GM12878 (cell line): ENCODE measurements at regions not wholly inside any gene's neighbourhood (a gene's known extent, or its start where the extent isn't known, plus 50 kb on each side); places are given as distances from the start of the nearest gene placed in this dataset.

Experiments used
- ATAC-seq: fragments of 200-7000 bp; cut with Tn5 transposase; 3 replicates; pipeline ENCODE4 v1.9.1; 2020; ENCODE audit warnings: mild to moderate bottlenecking, moderate library complexity
- BruUV-seq: library from RNA; stranded (reverse); fragments of 400-500 nt; replicated peaks from 2 replicates; lab custom pipeline; 2021; lab: Mats Ljungman, UMichigan
- CTCF ChIA-PET: fragments of 300-600 bp; sonication (Branson Sonifier 250); formaldehyde crosslinking; extraction: SDS; loops from one replicate; lab custom pipeline; 2021; ENCODE audit warnings: inconsistent platforms; lab: Yijun Ruan, JAX
- POLR2A ChIA-PET: fragments of 350-600 bp; formaldehyde crosslinking; extraction: SDS; loops from one replicate; lab custom pipeline; 2021; ENCODE audit warnings: inconsistent platforms; lab: Charles Lee
- RAD21 ChIA-PET: fragments of 300-600 bp; sonication (Branson Sonifier 250); formaldehyde crosslinking; loops from one replicate; lab custom pipeline; 2023; ENCODE audit warnings: antibody characterized with exemption; ENCODE audit not compliant: unreplicated experiment; lab: Charles Lee
- SMC1A ChIA-PET: fragments of 300-600 bp; sonication (Branson Sonifier 250); formaldehyde crosslinking; loops from one replicate; lab custom pipeline; 2023; ENCODE audit not compliant: unreplicated experiment, uncharacterized antibody; lab: Charles Lee
- DNase-seq: peaks from one replicate; pipeline ENCODE4 v3.0.0-alpha.2; 2011; ENCODE audit warnings: low read depth, low spot score
- FAIRE-seq: peaks from 3 replicates; lab custom pipeline; 2011; peaks lifted over from hg19 to GRCh38; lab: Jason Lieb, UNC
- H2AFZ ChIP-seq: 2 replicates; pipeline ENCODE4 v1.6.0; 2011; ENCODE audit warnings: low read depth, low read length, control low read depth; ENCODE audit not compliant: control insufficient read depth
- H3K27ac ChIP-seq: 2 replicates; pipeline ENCODE4 v1.5.1; 2011; ENCODE audit warnings: control low read depth; ENCODE audit not compliant: control insufficient read depth, insufficient read depth
- H3K27me3 ChIP-seq, 2 experiments: replicated peaks in 1 of 2; 2 replicates each; pipeline versions ENCODE4 v1.6.0 to v1.6.1; 2011; ENCODE audit warnings: low read length in 1 of 2; ENCODE audit not compliant: control insufficient read depth in 2 of 2, insufficient read depth in 2 of 2
- H3K36me3 ChIP-seq, 2 experiments: 2 replicates each; pipeline ENCODE4 v1.5.1; 2011; ENCODE audit warnings: low read length in 1 of 2; ENCODE audit not compliant: control insufficient read depth in 2 of 2, insufficient read depth in 2 of 2
- H3K4me1 ChIP-seq: 2 replicates; pipeline ENCODE4 v1.6.1; 2011; ENCODE audit warnings: mild to moderate bottlenecking, low read length, moderate library complexity, mixed read lengths; ENCODE audit not compliant: control insufficient read depth, insufficient read depth
- H3K4me2 ChIP-seq: 2 replicates; pipeline ENCODE4 v1.6.0; 2011; ENCODE audit warnings: control low read depth; ENCODE audit not compliant: control insufficient read depth, insufficient read depth
- H3K4me3 ChIP-seq: fragments of 200-600 bp; sonication (generic); 2 replicates; pipeline ENCODE4 v1.5.1; 2016
- H3K79me2 ChIP-seq: 2 replicates; pipeline ENCODE4 v1.6.0; 2011; ENCODE audit warnings: low read length; ENCODE audit not compliant: control insufficient read depth, insufficient read depth
- H3K9ac ChIP-seq: 2 replicates; pipeline ENCODE4 v1.8.0; 2011; ENCODE audit warnings: low read length, control low read depth, mixed read lengths; ENCODE audit not compliant: control insufficient read depth, insufficient read depth
- H3K9me3 ChIP-seq: replicated peaks from 3 replicates; pipeline ENCODE4 v1.5.1; 2011; ENCODE audit warnings: mild to moderate bottlenecking, low read length; ENCODE audit not compliant: control insufficient read depth, insufficient read depth
- H4K20me1 ChIP-seq: 2 replicates; pipeline ENCODE4 v1.6.0; 2011; ENCODE audit not compliant: control insufficient read depth, insufficient read depth
- RAD21 ChIP-seq: IDR thresholded peaks from 2 replicates; pipeline ENCODE4 v1.6.1; 2011; ENCODE audit warnings: mild to moderate bottlenecking, low read depth, low read length, moderate library complexity; ENCODE audit not compliant: insufficient read depth
- SUPT20H ChIP-seq: IDR thresholded peaks from 2 replicates; pipeline ENCODE4 v1.6.1; 2011; ENCODE audit warnings: low read depth, mild to moderate bottlenecking, low read length, moderate library complexity, borderline replicate concordance; ENCODE audit not compliant: control insufficient read depth
- TCF3 ChIP-seq: IDR thresholded peaks from 2 replicates; pipeline ENCODE4 v1.6.1; 2012; ENCODE audit warnings: low read depth, mild to moderate bottlenecking, low read length, borderline replicate concordance; ENCODE audit not compliant: insufficient read depth
- WGBS: methylation state at CpG from one replicate; pipeline ENCODE4 v1.1.6; 2016; ENCODE audit warnings: low lambda C conversion rate; ENCODE audit not compliant: insufficient replicate concordance, insufficient coverage; ENCODE audit errors: missing lambda C conversion rate; 5-methylcytosine and 5-hydroxymethylcytosine counted together
- in situ Hi-C: fragments of 300-500 bp; cut with MboI; formaldehyde crosslinking; loops from 9 replicates; pipeline ENCODE4 v1.14.3; 2018; ENCODE audit warnings: mixed read lengths
- intact Hi-C: fragments of 100-400 bp; cut with micrococcal nuclease; formaldehyde crosslinking; loops from one replicate; pipeline ENCODE4 v1.14.2; 2022; ENCODE audit not compliant: unreplicated experiment
- TF ChIP-seq, protein P1 (sequence below): fragments of 450-650 bp; IDR thresholded peaks from 2 replicates; pipeline ENCODE4 v1.6.1; 2017; ENCODE audit warnings: low read depth, mild to moderate bottlenecking, moderate library complexity
- TF ChIP-seq, protein P2 (sequence below): fragments of 450-650 bp; IDR thresholded peaks from 2 replicates; pipeline ENCODE4 v1.6.1; 2014; ENCODE audit warnings: mild to moderate bottlenecking
- TF ChIP-seq, protein P3 (sequence below): IDR thresholded peaks from 2 replicates; pipeline ENCODE4 v1.6.1; 2011; ENCODE audit warnings: low read depth, mild to moderate bottlenecking, low read length, moderate library complexity, borderline replicate concordance; ENCODE audit errors: extremely low read depth
- TF ChIP-seq, protein P4 (sequence below): IDR thresholded peaks from 2 replicates; pipeline ENCODE4 v1.6.1; 2012; ENCODE audit warnings: low read depth, low read length, improper control_type of control experiment
- TF ChIP-seq, protein P5 (sequence below): IDR thresholded peaks from 2 replicates; pipeline ENCODE4 v1.6.1; 2012; ENCODE audit warnings: mild to moderate bottlenecking, low read depth, low read length
- TF ChIP-seq, protein P6 (sequence below): fragments of 450-650 bp; IDR thresholded peaks from 2 replicates; pipeline ENCODE4 v1.6.1; 2016; ENCODE audit warnings: mild to moderate bottlenecking

DNA sequence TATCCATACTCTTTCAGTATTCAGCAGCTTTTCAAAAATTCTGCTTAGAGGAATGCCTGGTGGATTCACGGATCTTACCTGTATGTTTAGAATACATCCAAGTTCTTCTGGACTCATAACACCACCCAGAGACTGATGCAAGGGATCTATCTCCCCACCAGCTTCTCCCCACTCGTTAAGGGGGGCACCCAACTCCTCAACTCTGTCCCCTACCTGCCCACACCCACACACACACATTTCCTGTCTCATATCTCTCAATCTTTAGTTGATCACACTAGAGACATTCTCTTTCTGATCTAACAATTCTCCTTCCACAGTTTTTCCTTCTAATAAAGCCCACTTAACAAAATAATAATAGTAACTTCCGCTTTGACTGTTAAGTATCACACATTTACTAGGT lies 110.1 kb downstream of the DLEU7 start:
- ATAC-seq (no peak), FAIRE-seq (no peak), DNase-seq (no peak)
- ChIA-PET SMC1A (no interaction called here), POLR2A (no interaction called here), RAD21 (no interaction called here), CTCF (interaction anchor here (0.6 kb wide), 1 partner anchor 357 kb away, joined by 3 read pairs; no protein-coding TSS in a partner anchor)
- no TSS peak for BruUV-seq
- no peaks in the 10 kb centered on the region for H3K4me1 ChIP-seq
- peaks cover 3% of the 10 kb centered on the region; the same call in 2 of the 3 replicates for H3K9me3 ChIP-seq
- in situ Hi-C loops (no loop called here), intact Hi-C loops (no loop called here)
- no peak overlapping the region for H3K4me2 ChIP-seq
- no peaks in the 10 kb centered on the region for H4K20me1 ChIP-seq
- 61% methylated on average over 3 of the region's 3 CpGs for WGBS
- H3K27ac ChIP-seq = no peak overlapping the region
- no peaks in the 10 kb centered on the region for H3K79me2 ChIP-seq
- H3K4me3 ChIP-seq = no peak overlapping the region
- no peak overlapping the region for H3K9ac ChIP-seq
- H3K36me3 ChIP-seq = no peaks in the 10 kb centered on the region
- TF ChIP-seq TCF3 (no peak), SUPT20H (no peak), RAD21 (no peak)
- TF ChIP-seq, protein P1, sequence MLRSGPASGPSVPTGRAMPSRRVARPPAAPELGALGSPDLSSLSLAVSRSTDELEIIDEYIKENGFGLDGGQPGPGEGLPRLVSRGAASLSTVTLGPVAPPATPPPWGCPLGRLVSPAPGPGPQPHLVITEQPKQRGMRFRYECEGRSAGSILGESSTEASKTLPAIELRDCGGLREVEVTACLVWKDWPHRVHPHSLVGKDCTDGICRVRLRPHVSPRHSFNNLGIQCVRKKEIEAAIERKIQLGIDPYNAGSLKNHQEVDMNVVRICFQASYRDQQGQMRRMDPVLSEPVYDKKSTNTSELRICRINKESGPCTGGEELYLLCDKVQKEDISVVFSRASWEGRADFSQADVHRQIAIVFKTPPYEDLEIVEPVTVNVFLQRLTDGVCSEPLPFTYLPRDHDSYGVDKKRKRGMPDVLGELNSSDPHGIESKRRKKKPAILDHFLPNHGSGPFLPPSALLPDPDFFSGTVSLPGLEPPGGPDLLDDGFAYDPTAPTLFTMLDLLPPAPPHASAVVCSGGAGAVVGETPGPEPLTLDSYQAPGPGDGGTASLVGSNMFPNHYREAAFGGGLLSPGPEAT = no peak
- TF ChIP-seq, protein P2, sequence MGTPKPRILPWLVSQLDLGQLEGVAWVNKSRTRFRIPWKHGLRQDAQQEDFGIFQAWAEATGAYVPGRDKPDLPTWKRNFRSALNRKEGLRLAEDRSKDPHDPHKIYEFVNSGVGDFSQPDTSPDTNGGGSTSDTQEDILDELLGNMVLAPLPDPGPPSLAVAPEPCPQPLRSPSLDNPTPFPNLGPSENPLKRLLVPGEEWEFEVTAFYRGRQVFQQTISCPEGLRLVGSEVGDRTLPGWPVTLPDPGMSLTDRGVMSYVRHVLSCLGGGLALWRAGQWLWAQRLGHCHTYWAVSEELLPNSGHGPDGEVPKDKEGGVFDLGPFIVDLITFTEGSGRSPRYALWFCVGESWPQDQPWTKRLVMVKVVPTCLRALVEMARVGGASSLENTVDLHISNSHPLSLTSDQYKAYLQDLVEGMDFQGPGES = no peak
- TF ChIP-seq, protein P3, sequence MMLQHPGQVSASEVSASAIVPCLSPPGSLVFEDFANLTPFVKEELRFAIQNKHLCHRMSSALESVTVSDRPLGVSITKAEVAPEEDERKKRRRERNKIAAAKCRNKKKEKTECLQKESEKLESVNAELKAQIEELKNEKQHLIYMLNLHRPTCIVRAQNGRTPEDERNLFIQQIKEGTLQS = no peak
- TF ChIP-seq, protein P4, sequence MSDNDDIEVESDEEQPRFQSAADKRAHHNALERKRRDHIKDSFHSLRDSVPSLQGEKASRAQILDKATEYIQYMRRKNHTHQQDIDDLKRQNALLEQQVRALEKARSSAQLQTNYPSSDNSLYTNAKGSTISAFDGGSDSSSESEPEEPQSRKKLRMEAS = no peak
- TF ChIP-seq, protein P5, sequence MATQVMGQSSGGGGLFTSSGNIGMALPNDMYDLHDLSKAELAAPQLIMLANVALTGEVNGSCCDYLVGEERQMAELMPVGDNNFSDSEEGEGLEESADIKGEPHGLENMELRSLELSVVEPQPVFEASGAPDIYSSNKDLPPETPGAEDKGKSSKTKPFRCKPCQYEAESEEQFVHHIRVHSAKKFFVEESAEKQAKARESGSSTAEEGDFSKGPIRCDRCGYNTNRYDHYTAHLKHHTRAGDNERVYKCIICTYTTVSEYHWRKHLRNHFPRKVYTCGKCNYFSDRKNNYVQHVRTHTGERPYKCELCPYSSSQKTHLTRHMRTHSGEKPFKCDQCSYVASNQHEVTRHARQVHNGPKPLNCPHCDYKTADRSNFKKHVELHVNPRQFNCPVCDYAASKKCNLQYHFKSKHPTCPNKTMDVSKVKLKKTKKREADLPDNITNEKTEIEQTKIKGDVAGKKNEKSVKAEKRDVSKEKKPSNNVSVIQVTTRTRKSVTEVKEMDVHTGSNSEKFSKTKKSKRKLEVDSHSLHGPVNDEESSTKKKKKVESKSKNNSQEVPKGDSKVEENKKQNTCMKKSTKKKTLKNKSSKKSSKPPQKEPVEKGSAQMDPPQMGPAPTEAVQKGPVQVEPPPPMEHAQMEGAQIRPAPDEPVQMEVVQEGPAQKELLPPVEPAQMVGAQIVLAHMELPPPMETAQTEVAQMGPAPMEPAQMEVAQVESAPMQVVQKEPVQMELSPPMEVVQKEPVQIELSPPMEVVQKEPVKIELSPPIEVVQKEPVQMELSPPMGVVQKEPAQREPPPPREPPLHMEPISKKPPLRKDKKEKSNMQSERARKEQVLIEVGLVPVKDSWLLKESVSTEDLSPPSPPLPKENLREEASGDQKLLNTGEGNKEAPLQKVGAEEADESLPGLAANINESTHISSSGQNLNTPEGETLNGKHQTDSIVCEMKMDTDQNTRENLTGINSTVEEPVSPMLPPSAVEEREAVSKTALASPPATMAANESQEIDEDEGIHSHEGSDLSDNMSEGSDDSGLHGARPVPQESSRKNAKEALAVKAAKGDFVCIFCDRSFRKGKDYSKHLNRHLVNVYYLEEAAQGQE = no peak
- TF ChIP-seq, protein P6, sequence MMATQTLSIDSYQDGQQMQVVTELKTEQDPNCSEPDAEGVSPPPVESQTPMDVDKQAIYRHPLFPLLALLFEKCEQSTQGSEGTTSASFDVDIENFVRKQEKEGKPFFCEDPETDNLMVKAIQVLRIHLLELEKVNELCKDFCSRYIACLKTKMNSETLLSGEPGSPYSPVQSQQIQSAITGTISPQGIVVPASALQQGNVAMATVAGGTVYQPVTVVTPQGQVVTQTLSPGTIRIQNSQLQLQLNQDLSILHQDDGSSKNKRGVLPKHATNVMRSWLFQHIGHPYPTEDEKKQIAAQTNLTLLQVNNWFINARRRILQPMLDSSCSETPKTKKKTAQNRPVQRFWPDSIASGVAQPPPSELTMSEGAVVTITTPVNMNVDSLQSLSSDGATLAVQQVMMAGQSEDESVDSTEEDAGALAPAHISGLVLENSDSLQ = no peak
- TF ChIP-seq, all 136 proteins: peak for 0
- no peak overlapping the region for H2AFZ ChIP-seq
- no peaks in the 10 kb centered on the region; a peak in 1 of 4 replicates for H3K27me3 ChIP-seq
